K562 (cell line): ENCODE measurements at regions not wholly inside any gene's neighbourhood (a gene's known extent, or its start where the extent isn't known, plus 50 kb on each side); places are given as distances from the start of the nearest gene placed in this dataset.

Source experiments
- ATAC-seq: fragments of 200-7000 bp; cut with Tn5 transposase; 3 replicates; pipeline ENCODE4 v1.9.1; 2020; ENCODE audit warnings: moderate library complexity
- BruUV-seq: library from RNA; stranded (reverse); fragments of 400-500 nt; replicated peaks from 2 replicates; lab custom pipeline; 2021; lab: Mats Ljungman, UMichigan
- CTCF ChIA-PET: fragments of 300-600 bp; formaldehyde crosslinking; extraction: SDS; loops from one replicate; lab custom pipeline; 2021; ENCODE audit warnings: low intra/inter-chr PET ratio; lab: Yijun Ruan, JAX
- POLR2A ChIA-PET: fragments of 300-600, 350-650 bp; sonication (Branson Sonifier 250); formaldehyde crosslinking; extraction: SDS; loops from one replicate; lab custom pipeline; 2021; ENCODE audit warnings: antibody characterized with exemption, inconsistent platforms; lab: Yijun Ruan, JAX
- DNase-seq, 4 experiments: peaks; one replicate each; pipeline versions ENCODE4 v3.0.0 to v3.0.0-alpha.2; 2011 to 2018; ENCODE audit warnings: low spot score in 3 of 4, mixed read lengths in 3 of 4; ENCODE audit errors: extremely low read depth in 1 of 4
- FAIRE-seq: peaks from 2 replicates; lab custom pipeline; 2011; peaks lifted over from hg19 to GRCh38; lab: Jason Lieb, UNC
- H2AFZ ChIP-seq: 2 replicates; pipeline ENCODE4 v1.6.0; 2011; ENCODE audit warnings: low read depth, low read length, control low read depth, inconsistent platforms
- H3K27ac ChIP-seq: fragments of 200-600 bp; 3 replicates; pipeline ENCODE4 v1.8.0; 2011; ENCODE audit warnings: low read depth, mild to moderate bottlenecking, control low read depth, inconsistent platforms, low read length, moderate library complexity, mixed read lengths; ENCODE audit errors: extremely low read depth
- H3K27me3 ChIP-seq, 2 experiments: fragments of 300-600 bp in 1 of 2; 2 replicates in 1 of 2; 3 replicates in 1 of 2; pipeline versions ENCODE4 v1.6.0 to v1.8.0; 2011; ENCODE audit warnings: inconsistent platforms in 2 of 2, low read length in 2 of 2, mild to moderate bottlenecking in 1 of 2, mixed read lengths in 1 of 2, moderate library complexity in 1 of 2; ENCODE audit not compliant: control insufficient read depth in 2 of 2, insufficient read depth in 2 of 2
- H3K36me3 ChIP-seq: fragments of 300-600 bp; 3 replicates; pipeline ENCODE4 v1.8.0; 2011; ENCODE audit warnings: mild to moderate bottlenecking, low read length, inconsistent platforms; ENCODE audit not compliant: control insufficient read depth, insufficient read depth
- H3K4me1 ChIP-seq, 2 experiments: fragments of 200-600 bp in 1 of 2; replicated peaks in 1 of 2; 2 replicates in 1 of 2; 3 replicates in 1 of 2; pipeline versions ENCODE4 v1.5.1 to v1.8.0; 2011; ENCODE audit warnings: inconsistent platforms in 2 of 2, low read length in 2 of 2, mild to moderate bottlenecking in 1 of 2, mixed read lengths in 1 of 2, moderate library complexity in 1 of 2; ENCODE audit not compliant: control insufficient read depth in 2 of 2, insufficient read depth in 2 of 2
- H3K4me2 ChIP-seq: 2 replicates; pipeline ENCODE4 v1.6.1; 2011; ENCODE audit warnings: low read length, control low read depth, inconsistent platforms, mixed read lengths; ENCODE audit not compliant: insufficient read depth
- H3K4me3 ChIP-seq: fragments of 200-600 bp; sonication (generic), shearing (Covaris generic); 2 replicates; pipeline ENCODE4 v1.5.1; 2016; ENCODE audit warnings: control low read depth, inconsistent platforms
- H3K79me2 ChIP-seq: fragments of 200-600 bp; 3 replicates; pipeline ENCODE4 v1.8.0; 2011; ENCODE audit warnings: low read length, inconsistent platforms; ENCODE audit not compliant: control insufficient read depth, insufficient read depth
- H3K9ac ChIP-seq, 2 experiments: 2 replicates each; pipeline versions ENCODE4 v1.6.0 to v1.6.1; 2011; ENCODE audit warnings: low read depth in 2 of 2, low read length in 2 of 2, control low read depth in 1 of 2, inconsistent platforms in 1 of 2, mild to moderate bottlenecking in 1 of 2, mixed read lengths in 1 of 2; ENCODE audit not compliant: insufficient read depth in 1 of 2
- H3K9me1 ChIP-seq: one replicate; pipeline ENCODE4 v1.6.0; 2011; ENCODE audit warnings: inconsistent platforms, mild to moderate bottlenecking, low read length, moderate library complexity; ENCODE audit not compliant: control insufficient read depth, insufficient read depth
- H3K9me3 ChIP-seq: replicated peaks from 2 replicates; pipeline ENCODE4 v1.5.1; 2011; ENCODE audit warnings: low read depth, low read length, inconsistent platforms; ENCODE audit not compliant: control insufficient read depth, insufficient read depth
- H4K20me1 ChIP-seq: replicated peaks from 2 replicates; pipeline ENCODE4 v1.6.1; 2011; ENCODE audit warnings: low read length, inconsistent platforms, mixed read lengths; ENCODE audit not compliant: control insufficient read depth, insufficient read depth
- EP400 ChIP-seq: fragments of 450-650 bp; IDR thresholded peaks from 2 replicates; pipeline ENCODE4 v1.6.1; 2017; ENCODE audit warnings: antibody characterized with exemption, mild to moderate bottlenecking, moderate library complexity
- HMGXB4 ChIP-seq: sonication (generic); formaldehyde crosslinking; IDR thresholded peaks from 2 replicates; pipeline ENCODE4 v1.8.1; 2023; ENCODE audit warnings: mild to moderate bottlenecking, missing genetic modification reagents
- L3MBTL2 ChIP-seq: fragments of 450-650 bp; IDR thresholded peaks from 2 replicates; pipeline ENCODE4 v1.6.1; 2016; ENCODE audit warnings: mild to moderate bottlenecking, moderate library complexity
- NCOR1 ChIP-seq: fragments of 450-650 bp; IDR thresholded peaks from 2 replicates; pipeline ENCODE4 v1.6.1; 2016; ENCODE audit warnings: mild to moderate bottlenecking, moderate library complexity
- STAT5A ChIP-seq: IDR thresholded peaks from 2 replicates; pipeline ENCODE4 v1.6.1; 2012; ENCODE audit warnings: low read length, inconsistent platforms, borderline replicate concordance
- WGBS: fragments of 100-300 bp; shearing (Covaris generic); methylation state at CpG from one replicate; pipeline ENCODE4 v1.1.6; 2016; ENCODE audit warnings: low coverage, mixed read lengths; ENCODE audit not compliant: insufficient coverage; ENCODE audit errors: missing lambda C conversion rate; 5-methylcytosine and 5-hydroxymethylcytosine counted together
- in situ Hi-C: fragments of 300-500 bp; cut with MboI; formaldehyde crosslinking; loops from 4 replicates; pipeline ENCODE4 v1.15.0; 2018; ENCODE audit warnings: inconsistent platforms, mixed read lengths
- intact Hi-C: fragments of 100-400 bp; cut with micrococcal nuclease; formaldehyde crosslinking; loops from 2 replicates; pipeline ENCODE4 v1.14.2; 2022
- TF ChIP-seq, protein P1 (sequence below): sonication (generic); formaldehyde crosslinking; IDR thresholded peaks from 2 replicates; pipeline ENCODE4 v1.8.1; 2023; ENCODE audit warnings: mild to moderate bottlenecking, missing genetic modification reagents
- TF ChIP-seq, protein P2 (sequence below): fragments of 450-650 bp; IDR thresholded peaks from one replicate; pipeline ENCODE4 v1.6.1; 2018; ENCODE audit warnings: mild to moderate bottlenecking, moderate library complexity; ENCODE audit not compliant: partially characterized antibody
- TF ChIP-seq, protein P3 (sequence below): fragments of 450-650 bp; IDR thresholded peaks from 2 replicates; pipeline ENCODE4 v1.7.0; 2016; ENCODE audit warnings: borderline replicate concordance

DNA sequence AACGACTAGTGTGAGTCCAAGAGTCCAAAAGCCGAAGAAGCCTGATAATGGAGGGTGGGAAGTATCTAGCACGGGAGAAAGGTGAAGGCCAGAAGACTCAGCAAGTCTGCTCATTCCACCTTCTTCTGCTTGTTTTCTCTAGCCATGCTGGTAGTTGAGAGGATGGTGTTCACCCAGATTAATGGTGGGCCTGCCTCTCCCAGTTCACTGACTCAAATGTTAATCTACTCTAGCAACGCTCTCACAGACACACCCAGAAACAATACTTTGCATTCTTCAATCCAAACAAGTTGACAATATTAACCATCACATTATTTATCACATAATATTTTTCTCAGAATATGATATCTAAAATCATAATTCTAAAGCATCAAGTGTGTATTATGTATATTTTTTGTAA, 1055.1 kb upstream of the PCDH10 start:
- POLR2A ChIA-PET, result no interaction called here
- H3K4me1 ChIP-seq, result no peaks in the 10 kb centered on the region
- WGBS, result 2% methylated on average over 4 of the region's 4 CpGs
- H3K4me2 ChIP-seq, result no peak overlapping the region
- H3K9me1 ChIP-seq, result no peaks in the 10 kb centered on the region
- H3K9ac ChIP-seq, result no peak overlapping the region
- H4K20me1 ChIP-seq, result no peaks in the 10 kb centered on the region
- H3K27me3 ChIP-seq, result no peaks in the 10 kb centered on the region
- H3K79me2 ChIP-seq, result no peaks in the 10 kb centered on the region
- H3K9me3 ChIP-seq, result no peaks in the 10 kb centered on the region
- BruUV-seq, result no TSS peak
- H3K27ac ChIP-seq, result no peak overlapping the region
- no peak overlapping the region for H3K4me3 ChIP-seq
- FAIRE-seq (no peak), ATAC-seq (no peak), DNase-seq (no peak)
- in situ Hi-C loops, result no loop called here
- H2AFZ ChIP-seq, result no peak overlapping the region
- intact Hi-C loops, result no loop called here
- H3K36me3 ChIP-seq, result no peaks in the 10 kb centered on the region
- CTCF ChIA-PET, result no interaction called here
- TF ChIP-seq, protein P1, sequence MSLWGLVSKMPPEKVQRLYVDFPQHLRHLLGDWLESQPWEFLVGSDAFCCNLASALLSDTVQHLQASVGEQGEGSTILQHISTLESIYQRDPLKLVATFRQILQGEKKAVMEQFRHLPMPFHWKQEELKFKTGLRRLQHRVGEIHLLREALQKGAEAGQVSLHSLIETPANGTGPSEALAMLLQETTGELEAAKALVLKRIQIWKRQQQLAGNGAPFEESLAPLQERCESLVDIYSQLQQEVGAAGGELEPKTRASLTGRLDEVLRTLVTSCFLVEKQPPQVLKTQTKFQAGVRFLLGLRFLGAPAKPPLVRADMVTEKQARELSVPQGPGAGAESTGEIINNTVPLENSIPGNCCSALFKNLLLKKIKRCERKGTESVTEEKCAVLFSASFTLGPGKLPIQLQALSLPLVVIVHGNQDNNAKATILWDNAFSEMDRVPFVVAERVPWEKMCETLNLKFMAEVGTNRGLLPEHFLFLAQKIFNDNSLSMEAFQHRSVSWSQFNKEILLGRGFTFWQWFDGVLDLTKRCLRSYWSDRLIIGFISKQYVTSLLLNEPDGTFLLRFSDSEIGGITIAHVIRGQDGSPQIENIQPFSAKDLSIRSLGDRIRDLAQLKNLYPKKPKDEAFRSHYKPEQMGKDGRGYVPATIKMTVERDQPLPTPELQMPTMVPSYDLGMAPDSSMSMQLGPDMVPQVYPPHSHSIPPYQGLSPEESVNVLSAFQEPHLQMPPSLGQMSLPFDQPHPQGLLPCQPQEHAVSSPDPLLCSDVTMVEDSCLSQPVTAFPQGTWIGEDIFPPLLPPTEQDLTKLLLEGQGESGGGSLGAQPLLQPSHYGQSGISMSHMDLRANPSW (CRISPR knock-in tag), result no peak
- TF ChIP-seq, protein P2, sequence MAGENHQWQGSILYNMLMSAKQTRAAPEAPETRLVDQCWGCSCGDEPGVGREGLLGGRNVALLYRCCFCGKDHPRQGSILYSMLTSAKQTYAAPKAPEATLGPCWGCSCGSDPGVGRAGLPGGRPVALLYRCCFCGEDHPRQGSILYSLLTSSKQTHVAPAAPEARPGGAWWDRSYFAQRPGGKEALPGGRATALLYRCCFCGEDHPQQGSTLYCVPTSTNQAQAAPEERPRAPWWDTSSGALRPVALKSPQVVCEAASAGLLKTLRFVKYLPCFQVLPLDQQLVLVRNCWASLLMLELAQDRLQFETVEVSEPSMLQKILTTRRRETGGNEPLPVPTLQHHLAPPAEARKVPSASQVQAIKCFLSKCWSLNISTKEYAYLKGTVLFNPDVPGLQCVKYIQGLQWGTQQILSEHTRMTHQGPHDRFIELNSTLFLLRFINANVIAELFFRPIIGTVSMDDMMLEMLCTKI, result no peak
- TF ChIP-seq, protein P3, sequence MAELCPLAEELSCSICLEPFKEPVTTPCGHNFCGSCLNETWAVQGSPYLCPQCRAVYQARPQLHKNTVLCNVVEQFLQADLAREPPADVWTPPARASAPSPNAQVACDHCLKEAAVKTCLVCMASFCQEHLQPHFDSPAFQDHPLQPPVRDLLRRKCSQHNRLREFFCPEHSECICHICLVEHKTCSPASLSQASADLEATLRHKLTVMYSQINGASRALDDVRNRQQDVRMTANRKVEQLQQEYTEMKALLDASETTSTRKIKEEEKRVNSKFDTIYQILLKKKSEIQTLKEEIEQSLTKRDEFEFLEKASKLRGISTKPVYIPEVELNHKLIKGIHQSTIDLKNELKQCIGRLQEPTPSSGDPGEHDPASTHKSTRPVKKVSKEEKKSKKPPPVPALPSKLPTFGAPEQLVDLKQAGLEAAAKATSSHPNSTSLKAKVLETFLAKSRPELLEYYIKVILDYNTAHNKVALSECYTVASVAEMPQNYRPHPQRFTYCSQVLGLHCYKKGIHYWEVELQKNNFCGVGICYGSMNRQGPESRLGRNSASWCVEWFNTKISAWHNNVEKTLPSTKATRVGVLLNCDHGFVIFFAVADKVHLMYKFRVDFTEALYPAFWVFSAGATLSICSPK, result no peak
- no peak for TF ChIP-seq HMGXB4 (CRISPR knock-in tag)
- TF ChIP-seq EP400, result no peak
- no peak for TF ChIP-seq NCOR1
- no peak for TF ChIP-seq STAT5A
- no peak for TF ChIP-seq L3MBTL2
